IPS-NIHi11 (cell line): ENCODE measurements at regions not wholly inside any gene's neighbourhood (a gene's known extent, or its start where the extent isn't known, plus 50 kb on each side); places are given as distances from the start of the nearest gene placed in this dataset.

Experiments used
- DNase-seq: peaks from one replicate; pipeline ENCODE4 v3.0.0; 2012; ENCODE audit warnings: mixed read lengths, low spot score

DNA sequence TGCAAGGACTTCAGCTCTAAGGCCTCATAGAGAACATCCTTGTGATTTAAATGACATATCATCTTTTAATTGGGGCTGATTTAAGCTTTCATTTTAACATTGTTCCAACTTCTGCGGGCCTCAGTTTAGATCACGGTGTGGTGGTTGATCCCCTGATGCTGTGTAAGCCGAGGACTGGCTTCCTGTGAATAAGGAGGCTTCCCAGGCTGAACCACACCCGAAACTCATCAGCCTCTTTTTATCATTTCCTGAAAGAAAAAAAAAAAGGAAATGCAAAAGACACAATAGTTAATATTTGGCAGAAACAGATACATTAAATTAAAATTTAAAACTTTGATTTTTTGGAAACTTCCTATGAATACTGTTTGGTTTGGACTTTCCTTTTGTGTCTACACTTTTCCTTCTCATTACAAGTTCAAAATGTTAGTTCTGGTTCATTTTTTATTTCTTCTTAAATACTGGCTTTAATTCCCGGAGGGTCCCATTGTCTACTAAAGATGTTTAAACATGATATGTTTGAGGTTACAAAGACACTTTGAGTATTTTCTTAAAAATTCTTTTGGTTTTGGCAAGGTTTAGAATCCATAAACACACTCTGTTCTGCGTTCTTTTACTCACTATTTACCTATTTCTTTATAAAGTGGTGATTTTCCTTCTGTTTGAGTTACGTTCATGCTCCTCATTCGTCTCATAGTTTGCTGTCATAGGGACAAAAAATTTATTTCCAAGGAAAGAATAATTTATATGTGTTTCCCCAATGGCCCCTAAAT is 230.0 kb upstream of the SULF2 start:
- no peak for DNase-seq

DNA sequence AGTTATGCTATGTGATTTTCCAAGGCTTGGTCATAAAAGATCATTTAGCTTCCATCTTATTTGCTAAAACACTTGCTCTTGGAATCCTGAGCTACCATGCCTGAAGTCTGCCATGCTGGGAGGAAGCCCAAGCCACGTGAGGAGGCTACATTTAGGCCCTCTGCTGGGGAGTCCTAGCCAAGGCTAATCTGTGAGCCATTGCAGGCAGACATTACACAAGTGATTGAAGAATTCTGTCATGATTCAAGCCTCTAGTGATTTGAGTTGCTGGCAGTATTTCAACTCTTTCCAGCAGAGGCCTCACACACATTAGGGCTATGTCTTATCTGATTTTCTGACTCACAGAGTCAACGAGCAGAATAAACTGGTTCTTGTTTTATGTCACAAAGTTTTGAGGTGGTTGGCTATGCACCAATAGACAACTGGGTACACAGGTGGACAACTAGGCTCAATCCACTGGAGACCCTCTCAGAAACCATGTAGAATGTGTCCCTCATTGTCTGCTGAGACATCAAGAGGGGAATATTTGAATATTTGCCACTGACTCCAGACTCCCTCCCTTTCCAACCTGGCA is 227.2 kb upstream of the SULF2 start:
- DNase-seq, result no peak

- no peak for DNase-seq
Observed at GRCh38 chr20:48011025-48011424, 225.7 kb upstream of the SULF2 start.

DNA sequence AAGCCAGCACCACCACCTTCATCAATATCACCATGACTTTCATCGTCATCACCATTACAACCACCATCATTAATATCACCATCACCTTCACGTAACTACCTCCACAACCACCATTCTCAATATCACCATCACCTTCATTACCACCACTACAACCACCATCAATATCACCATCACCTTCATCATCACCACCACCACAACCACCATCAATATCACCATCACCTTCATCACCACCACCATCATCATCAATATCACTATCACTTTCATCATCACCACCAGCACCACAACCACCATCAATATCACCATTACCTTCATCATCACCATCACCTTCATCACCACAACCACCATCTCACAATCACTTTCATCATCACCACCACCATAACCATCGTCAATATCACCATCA is 225.3 kb upstream of the SULF2 start:
- no peak for DNase-seq

DNA sequence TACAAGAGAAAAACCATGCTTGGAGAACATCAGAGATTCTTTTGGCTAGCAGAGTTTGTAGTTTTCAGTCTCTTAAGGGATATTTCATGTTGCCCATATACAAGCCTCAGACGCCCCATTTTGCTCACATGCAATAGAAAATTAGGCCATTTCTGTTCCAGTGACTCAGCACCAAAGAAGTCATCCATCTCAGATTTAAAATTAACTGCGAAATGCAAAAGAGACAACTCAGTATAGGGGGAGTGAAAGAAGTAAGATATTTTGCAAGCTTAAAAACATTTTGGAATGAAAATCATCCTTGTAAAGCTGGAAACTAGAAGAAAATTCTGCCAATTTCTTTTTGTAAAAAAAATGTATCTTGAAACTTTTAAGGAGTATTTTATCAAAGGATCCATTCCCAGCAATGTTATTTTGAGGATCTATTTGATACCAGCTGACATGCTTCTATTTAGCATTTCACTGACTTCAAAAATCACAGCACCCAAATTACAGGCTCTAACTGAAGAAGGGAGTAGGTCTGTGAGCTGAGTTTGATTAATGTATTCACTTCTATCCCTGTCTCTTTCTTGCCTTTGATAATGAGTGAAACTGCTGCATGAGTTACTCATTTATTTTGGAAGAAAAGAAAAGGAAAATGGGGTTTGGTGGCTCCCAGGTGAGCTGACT is 223.7 kb upstream of the SULF2 start:
- no peak for DNase-seq

GRCh38 chr20:48007351-48007750 is 222.1 kb upstream of the SULF2 start:
- DNase-seq, result no peak

GRCh38 chr20:48006036-48006833 is 221.0 kb upstream of the SULF2 start:
- no peak for DNase-seq

DNA sequence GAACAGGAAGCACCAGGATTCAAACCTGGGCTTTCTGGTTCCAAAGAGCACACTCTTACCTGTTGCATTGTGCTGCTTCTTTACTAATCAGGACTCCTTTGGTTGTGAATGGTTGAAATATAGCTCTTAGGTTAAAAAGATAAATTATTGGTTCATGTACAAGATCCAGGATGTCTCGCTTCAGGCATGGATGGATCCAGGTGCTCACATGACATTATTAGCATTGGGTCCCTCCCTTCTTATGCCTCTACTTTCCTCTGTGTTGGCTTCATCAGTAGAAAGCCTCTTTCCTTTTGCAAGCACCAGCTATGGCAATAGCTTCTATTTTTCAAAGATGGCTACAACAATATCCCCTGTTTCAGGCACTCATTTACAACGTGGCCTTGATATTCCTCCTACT is 217.7 kb upstream of the SULF2 start:
- DNase-seq, result no peak

DNA sequence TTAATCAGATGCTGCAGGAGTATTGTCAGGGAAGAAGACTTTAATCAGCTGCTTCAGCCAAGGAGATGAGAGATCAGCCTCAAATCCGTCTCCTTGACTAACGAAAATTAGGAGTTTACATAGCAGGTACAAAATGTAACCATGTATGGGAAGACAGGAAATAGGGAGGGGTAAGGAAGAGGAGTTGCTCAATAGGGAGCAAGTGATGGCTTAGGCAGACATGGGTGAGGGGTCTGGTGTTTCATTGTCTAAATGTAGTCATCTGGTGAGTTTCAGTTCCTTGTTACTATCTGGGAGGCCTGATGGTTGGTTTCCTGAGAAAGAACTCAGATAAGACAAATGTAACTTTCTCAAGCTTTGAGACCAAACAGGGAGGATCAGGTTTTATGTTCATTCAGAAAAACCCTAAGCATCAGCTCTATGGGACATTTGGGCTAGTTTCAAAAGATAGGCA is 217.3 kb upstream of the SULF2 start:
- no peak for DNase-seq

- DNase-seq, result no peak
Observed at GRCh38 chr20:47999166-47999565, 213.9 kb upstream of the SULF2 start.

DNA sequence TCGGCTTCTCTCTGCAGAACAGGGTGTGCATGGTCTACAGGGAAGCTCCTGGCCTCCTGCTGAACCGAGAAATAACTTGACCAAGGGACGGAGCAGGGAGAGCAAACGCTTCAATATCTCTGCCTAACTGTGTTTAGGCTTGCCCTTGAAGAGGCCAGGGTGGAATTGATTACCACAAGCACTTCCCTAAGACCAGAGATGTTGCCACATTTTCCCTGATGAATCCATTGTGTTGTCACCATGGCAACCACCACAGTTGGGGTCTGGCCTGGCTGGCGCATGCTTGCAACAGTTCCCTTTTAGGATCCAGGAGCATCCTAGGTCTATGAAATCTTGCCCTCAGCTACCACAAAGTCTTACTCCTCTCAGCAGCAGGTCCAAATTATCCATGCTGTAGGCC is 213.5 kb upstream of the SULF2 start:
- DNase-seq, result peak; percentile 63

GRCh38 chr20:47995661-47996060 is 210.4 kb upstream of the SULF2 start:
- DNase-seq, result no peak

GRCh38 chr20:47993817-47994216 is 208.5 kb upstream of the SULF2 start:
- no peak for DNase-seq

GRCh38 chr20:47993035-47993755 is 207.9 kb upstream of the SULF2 start:
- no peak for DNase-seq

DNA sequence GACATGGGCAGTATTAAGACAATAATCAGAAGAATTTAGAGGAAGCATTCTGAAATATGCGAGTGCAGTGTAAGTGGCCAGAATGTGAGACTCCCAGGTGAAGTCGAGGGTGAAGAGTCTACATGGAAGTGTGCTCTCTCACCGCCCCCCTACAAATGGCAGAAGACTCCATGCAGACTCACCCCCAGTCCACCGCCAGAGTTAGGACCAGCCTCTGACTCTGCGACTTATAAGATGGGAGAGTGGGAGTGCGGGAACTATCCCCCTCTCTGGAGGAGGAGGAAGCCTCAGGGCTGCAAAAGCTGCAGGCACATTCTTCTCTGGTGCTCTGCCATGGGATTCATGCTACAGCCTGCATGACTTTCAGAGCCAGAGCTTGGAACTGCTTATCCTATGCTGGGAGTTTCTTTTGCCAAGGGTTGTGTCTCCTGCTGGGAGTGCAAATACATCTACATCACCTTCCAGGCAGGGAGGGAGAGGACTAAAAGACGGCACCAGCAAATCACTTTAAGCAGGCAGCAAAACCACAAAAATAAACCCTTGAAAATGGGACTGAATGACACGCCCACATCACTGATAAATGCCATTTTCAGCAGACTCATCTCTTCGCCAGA is 206.7 kb upstream of the SULF2 start:
- no peak for DNase-seq

- no peak for DNase-seq
Observed at GRCh38 chr20:47990507-47991150, 205.3 kb upstream of the SULF2 start.

- DNase-seq, result no peak
Observed at GRCh38 chr20:47989957-47990356, 204.7 kb upstream of the SULF2 start.

DNA sequence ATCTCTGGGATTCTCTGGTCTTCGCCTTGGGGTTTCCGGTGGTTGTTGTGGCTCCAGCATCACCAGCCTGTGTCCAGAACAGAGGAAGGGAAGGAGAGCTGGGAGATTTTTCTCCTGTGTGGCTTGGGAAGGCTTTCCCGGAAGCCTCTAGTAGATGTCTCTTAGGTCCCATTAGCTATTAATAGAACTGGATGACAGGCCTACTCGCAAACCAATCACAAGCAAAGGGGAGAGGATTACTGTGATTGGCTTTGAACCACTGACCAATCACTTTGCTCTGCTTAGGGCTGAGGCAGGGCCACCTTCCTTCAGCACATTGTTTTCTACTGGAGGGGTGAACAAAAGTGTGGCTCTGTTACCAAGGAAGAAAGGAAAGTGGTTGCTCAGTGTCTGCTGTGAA is 203.4 kb upstream of the SULF2 start:
- DNase-seq, result no peak

DNA sequence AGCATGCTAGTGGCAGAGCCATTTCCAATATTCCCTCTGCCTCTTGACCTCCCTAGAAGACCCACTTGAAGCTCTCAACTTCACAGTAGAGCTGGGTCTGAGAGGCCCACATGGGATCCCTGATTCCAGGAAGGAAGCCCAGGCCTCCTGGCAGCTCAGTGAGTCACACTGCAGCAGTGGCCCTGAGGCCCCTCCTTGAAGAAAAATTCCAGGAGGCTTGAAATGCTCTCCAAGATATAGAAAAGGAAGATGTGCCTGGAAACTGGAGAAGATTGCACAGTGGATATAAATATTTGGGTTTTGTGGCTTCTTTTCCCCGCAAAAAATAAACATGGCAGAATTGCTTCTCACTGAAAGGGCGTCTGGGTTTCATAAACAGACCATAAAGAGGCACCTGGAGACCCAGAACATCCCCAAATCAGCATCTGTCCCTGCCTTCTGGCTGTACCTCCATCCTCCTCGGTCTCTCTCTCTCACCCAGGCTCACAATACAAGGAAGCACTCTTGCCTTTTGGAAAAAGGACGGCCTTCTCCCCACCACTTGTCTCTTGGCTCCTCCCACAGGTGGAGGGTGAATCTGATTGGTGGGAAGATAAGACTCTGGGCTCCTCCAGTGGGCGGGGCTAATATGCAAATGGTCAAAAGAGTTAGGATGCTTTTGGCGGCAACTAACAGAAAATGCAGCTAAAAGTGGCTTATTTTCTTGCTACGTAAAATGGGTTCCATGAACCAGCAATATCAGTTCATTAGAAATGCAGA is 200.0 kb upstream of the SULF2 start:
- peak; percentile 65 for DNase-seq

DNA sequence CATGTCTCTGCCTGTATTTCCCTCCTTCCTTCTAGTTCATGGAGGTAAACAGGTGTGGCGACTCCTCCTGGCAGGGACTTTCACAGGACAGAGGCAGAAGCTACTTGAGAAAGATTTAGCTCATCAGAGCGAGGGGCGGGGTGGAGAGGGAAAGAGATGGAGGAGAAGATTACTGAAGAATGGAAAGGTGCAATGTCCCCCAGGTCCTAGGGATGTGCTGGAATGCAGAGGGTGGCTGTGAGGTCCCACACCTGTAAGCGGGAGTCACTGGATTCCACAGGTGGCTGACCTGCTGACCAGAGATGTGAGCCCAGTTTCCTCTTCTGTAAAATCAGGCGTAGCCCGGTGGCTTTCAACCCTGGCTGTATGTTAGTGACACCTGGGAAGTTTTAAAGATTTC is 199.2 kb upstream of the SULF2 start:
- DNase-seq, result no peak
